Astrocyte of the hippocampus (primary cell): ENCODE measurements at regions not wholly inside any gene's neighbourhood (a gene's known extent, or its start where the extent isn't known, plus 50 kb on each side); places are given as distances from the start of the nearest gene placed in this dataset.
"Not testable (repeated sequence)": the region's sequence is repeated elsewhere in the genome, so short reads cannot be mapped to it uniquely, and the experiment has no call there.

Experiments
- DNase-seq: peaks from one replicate; pipeline ENCODE4 v3.0.0; 2011; ENCODE audit warnings: low read depth, low spot score

- DNase-seq, result not testable (repeated sequence)
Measured at GRCh38 chrX:35221391-35221790, 278.8 kb downstream of the FAM47B start.

DNA sequence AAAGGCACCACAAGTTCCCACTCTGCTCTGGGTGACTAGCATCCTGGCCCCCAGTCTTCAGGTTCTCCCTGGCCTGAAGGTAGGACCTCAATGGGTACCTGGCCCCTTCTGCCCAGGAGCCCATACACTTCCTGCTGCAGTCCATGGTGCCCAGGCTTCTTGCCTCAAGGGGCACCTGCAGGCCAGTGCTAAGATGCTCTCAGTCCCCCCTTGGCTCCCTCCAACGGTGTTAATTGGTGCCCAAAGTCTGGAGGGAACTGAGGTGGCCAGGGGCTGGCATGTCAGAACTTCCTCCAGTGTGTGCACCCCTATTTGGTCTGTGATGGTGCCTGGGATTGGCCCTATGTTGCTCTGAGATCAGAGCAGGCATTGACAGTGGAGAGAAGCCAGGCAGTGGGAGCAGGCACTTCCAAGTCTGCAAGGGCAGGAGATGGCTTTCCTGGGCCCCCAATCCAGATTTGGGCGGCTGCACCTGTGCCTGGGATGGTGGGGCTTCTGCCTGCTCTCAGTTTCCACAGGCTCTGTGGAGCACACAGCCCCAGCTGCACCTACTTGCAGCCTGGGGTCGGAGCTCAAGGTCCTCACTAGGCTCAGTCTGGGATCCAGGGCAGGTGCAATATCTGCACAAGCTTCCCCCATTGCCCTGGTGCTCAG, 301.6 kb downstream of the FAM47B start:
- no peak for DNase-seq

DNA sequence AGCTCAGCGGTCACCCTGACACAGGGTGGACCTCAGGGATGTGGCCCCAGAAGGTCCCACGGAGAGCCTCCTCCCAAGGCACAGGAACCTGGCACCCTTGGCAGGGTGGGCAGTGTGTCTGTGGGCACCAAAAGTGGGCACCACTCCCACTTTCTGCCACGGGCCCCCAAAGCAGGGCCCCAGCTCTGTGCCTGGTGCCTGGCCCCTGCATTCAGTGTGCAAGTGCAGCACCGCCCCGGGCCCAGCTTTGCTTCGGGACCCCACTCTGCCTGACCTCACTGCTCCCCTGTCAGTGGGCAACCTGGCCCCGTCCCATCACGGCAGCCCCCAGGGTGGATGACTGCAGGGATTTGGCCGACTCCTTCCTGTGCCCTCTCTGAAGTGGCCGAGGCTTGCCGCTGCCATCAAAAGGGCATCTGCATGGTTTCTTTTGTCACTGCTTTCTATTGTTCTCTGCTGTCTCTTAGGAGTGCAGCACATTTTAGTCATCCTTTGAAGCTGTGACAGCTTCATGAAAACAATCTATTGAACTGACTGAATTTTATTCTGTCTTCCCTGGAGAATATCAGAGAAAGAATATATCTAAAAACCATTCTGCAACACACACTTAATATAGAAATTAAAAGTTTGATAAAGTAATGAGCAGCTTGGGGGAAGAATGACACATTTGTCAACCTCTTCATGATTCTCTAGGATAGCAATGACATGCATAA, 302.4 kb downstream of the FAM47B start:
- DNase-seq, result no peak

DNA sequence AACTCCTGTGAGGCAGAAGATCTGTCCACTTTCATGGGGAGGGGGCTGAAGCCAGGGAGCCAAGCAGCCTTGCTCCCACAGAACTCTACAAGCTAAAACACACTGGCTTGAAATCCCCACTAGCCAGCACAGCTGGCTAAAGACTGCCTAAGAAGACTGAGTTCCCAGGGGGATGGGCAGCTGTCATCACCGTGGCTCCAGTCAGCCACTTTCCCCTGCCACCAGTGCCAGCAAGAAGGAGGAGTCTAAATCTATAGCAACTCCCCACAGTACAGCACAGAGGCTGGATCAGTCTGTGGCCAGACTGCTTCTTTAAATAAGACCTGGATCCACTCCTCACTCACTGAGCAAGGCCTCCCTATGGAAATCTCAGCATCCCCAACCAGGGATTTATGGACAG, 308.6 kb downstream of the FAM47B start:
- DNase-seq, result no peak

DNA sequence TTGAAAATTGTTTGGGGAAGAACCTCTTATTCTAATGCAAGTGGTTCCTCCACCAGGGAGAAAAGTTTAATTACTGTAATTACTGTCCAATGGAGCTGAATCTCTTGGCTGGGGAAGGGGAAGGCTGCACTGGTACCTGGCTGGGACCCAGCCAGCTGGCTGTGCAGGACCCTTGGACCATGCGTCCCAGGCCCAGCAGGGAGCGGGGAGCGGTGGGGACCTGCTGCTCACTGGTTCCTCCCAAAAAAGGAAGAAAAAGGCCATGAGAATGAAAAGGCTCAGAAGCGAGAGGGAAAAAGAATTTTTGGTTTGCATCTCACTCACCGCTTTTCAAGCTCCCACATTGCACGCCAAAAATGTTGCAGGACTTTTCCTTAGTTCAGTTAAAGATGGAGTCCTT, 333.5 kb downstream of the FAM47B start:
- DNase-seq, result no peak

GRCh38 chrX:35285289-35285962, 342.8 kb downstream of the FAM47B start:
- DNase-seq, result no peak

- DNase-seq, result no peak
Measured at GRCh38 chrX:35288657-35289056, 346.1 kb downstream of the FAM47B start.

GRCh38 chrX:35289952-35290351, 347.4 kb downstream of the FAM47B start:
- no peak for DNase-seq

- DNase-seq, result no peak
Measured at GRCh38 chrX:35291013-35291412, 348.4 kb downstream of the FAM47B start.

- no peak for DNase-seq
Measured at GRCh38 chrX:35292522-35292921, 349.9 kb downstream of the FAM47B start.

DNA sequence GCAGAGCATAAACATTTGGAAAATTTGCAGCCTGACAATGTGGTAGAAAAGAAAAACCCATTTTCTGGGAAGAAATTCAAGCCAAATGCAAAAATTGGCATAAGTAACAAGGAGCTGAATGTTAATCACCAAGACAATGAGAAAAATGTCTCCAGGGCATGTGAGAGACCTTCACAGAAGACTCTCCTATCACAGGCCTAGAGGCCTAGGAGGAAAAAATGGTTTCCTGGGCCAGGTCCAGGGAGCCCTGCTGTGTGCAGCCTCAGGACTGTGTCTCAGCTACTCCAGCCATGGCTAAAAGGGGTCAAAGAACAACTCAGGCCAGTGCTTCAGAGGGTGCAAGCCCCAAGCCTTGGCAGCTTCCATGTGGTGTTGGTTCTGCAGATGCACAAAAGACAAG, 362.4 kb downstream of the FAM47B start:
- not testable (repeated sequence) for DNase-seq

DNA sequence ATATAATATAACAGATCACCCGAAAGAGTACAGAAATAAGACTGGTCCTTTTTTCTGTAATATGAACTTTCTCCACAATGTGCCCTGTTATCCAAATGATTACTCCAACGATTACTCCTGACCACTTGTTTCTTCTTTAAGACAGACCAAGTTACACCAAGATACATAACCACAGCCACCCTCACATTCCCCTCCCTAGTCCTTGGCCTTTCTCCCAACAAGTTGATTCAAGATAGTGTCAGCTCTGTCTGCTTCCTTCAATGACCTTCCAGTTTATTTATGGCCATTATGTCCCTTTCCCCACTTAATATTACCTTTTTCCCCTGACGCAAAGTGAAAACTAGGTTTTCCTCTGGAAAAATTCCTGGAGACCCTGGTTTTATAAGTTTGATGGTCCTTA, 397.2 kb downstream of the FAM47B start:
- DNase-seq, result no peak

DNA sequence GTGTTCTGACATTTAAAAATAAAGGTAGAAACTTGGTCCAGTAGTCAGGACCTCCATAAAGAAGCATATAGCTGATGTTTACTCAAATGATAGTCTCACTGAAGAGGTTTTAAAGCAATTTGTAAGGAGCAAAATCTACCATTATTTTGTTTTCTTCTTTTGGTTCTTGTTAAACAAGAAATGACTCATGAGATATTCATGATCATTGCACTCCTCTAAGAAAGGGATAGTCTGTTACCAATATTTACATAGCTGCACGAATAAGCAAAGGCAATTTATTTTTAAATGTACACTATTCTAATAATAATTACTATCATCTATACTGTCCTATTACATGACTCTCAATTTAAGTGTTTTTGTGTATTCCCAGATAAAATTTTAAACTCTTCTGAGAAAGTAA, 397.9 kb downstream of the FAM47B start:
- DNase-seq, result no peak

DNA sequence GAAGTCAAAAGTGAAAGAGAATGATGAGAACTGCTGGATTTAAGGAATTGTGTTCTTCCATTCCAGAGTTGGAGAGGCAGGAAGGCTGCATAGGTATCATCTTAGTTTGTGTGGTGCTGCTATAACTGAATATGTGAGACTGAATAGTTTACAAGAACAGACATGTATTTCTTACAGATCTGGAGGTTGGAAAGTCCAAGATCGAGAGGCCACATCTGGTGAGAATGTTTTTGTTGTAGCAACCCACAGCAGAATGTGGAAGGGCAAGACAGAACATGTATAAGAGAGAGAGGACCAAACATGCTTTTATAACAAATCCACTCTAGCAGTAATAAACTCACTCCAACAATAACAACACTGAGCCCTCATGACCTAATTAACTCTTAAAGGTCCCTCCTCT, 408.6 kb downstream of the FAM47B start:
- DNase-seq, result no peak

- DNase-seq, result peak; percentile 4
Measured at GRCh38 chrX:35351795-35352483, 409.3 kb downstream of the FAM47B start.

DNA sequence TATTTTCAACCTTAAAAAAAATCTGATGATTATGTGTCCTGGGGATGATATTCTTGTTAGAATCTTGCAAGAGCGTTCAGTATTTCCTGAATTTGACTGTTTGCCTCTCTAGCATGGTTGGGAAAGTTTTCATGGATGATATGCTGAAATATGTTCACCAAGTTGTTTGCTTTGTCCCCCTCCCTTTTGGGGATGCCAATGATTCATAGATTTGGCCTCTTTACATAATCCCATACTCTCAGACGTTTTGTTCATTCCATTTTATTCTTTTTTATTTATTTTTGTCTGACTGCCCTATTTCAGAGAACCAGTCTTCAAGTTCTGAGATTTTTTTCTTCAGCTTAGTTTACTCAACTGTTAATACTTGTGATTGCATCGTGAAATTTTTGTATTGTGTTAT, 415.1 kb downstream of the FAM47B start:
- DNase-seq, result no peak

DNA sequence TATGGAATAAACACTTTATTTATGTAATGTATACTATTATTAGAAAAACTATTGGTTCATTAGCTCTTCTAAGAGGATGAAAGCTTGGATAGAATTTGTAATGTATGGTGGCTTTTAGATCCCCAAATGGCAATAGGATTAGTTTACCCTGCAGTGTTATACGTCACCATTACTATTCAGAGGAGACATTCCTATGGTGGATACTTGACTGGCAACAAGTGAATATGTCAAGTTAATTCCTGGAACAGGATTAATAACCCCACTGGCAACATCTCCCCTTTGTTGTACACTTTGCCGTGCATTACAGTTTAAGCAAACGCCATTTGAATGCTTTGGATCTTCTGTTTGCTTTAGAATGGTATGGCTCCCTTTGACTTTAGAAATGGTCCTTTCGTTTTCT, 420.3 kb downstream of the FAM47B start:
- DNase-seq, result no peak

- DNase-seq, result no peak
Measured at GRCh38 chrX:35374116-35374515, 424.0 kb upstream of the MAGEB16 start.

DNA sequence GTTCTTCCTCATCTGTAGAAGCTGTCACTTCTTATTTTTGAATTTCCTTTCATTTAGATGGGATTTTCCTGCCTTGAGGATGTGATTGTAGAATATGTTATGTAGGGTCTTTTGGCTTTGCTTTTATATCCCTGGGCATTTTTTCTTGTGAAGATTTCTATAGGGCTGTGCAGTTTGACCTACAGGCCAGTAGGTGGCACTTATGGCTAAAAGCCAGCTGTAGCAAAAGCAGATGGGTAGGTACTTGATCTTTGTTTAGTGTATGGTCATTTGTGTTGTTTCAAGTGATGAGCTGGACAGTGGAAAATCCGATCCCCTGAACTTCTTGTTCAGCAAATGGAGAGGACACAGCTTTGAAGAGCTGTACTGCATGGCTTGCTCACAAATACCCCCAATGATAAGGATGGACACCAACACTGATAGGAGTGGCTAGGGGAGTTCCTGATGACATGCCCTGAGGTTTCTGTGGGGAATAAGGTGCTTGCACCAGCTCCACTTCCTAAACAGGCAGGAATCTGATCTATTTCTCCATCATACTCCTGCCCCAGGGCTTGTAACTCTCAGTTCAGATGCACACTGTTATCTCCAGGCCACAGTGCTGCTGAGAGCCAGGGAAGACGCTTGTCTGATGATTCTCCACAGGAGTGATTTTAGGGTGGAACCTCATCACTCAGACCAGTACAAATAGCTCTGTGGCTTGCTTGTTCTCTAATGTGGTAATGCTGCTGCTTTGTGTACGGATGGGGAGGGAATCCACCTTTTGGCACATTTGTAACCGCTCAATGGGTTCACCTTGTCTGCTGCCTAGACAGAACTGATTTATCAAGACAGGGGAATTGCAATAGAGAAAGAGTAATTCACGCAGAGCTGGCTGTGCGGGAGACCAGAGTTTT, 417.1 kb upstream of the MAGEB16 start:
- peak; percentile 1 for DNase-seq

GRCh38 chrX:35381709-35382108, 416.4 kb upstream of the MAGEB16 start:
- DNase-seq, result not testable (repeated sequence)

DNA sequence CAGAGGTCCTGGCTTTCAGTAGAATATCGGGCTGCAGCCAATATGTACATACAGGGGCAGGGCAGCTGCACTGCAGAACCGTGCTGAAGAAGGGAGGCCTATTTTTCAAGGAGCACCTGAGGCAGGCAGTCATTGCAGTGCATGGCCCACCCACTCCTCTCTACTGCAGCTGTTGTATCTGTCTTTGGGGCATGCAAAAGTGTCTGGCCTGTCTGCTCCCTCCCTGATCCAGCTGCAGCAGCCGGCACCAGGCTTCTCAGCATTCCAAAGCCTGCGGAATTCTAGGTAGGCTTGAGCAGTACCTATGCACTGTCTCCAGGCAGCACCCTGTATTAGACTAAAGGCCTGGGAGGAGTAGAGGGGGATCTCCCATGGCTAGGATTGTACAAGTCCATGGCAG, 415.2 kb upstream of the MAGEB16 start:
- no peak for DNase-seq
